Right lobe of liver (tissue), 4 donors: ENCODE measurements at regions not wholly inside any gene's neighbourhood (a gene's known extent, or its start where the extent isn't known, plus 50 kb on each side); places are given as distances from the start of the nearest gene placed in this dataset.

ENCODE experiments used
- CTCF ChIP-seq, 4 donors: fragments of 200-600 bp in 3 of 4; fragments of 450-650 bp in 1 of 4; IDR thresholded peaks; one replicate each; pipeline versions ENCODE4 v1.5.1 to v1.8.0; 2016 to 2022; ENCODE audit warnings: antibody characterized with exemption in 4 of 4, mild to moderate bottlenecking in 2 of 4
- POLR2A ChIP-seq: fragments of 450-650 bp; IDR thresholded peaks from one replicate; pipeline ENCODE4 v1.6.1; 2017; ENCODE audit warnings: antibody characterized with exemption, mild to moderate bottlenecking
- donor health status: DM: no; HTN: no; CAD: no.
- donor health status: DM: no; HTN: no; CAD: no.
- donor health status: DM: no; HTN: yes; CAD: no.

GRCh38 chr2:172297950-172298349 is 129.4 kb upstream of the ITGA6 start:
- TF ChIP-seq CTCF (IDR thresholded peaks at IDR 0.05) (no peak), POLR2A (no peak)
